GM12878 (cell line): ENCODE measurements at regions not wholly inside any gene's neighbourhood (a gene's known extent, or its start where the extent isn't known, plus 50 kb on each side); places are given as distances from the start of the nearest gene placed in this dataset.

Source experiments
- EP300 ChIP-seq, 2 experiments: fragments of 150-350 bp in 1 of 2; IDR thresholded peaks; 2 replicates each; pipeline ENCODE4 v1.6.1; 2011 to 2012; ENCODE audit warnings: low read depth in 2 of 2, low read length in 2 of 2, borderline replicate concordance in 1 of 2, improper control_type of control experiment in 1 of 2, inconsistent platforms in 1 of 2; ENCODE audit not compliant: control insufficient read depth in 1 of 2
- FOXK2 ChIP-seq: fragments of 450-650 bp; IDR thresholded peaks from 2 replicates; pipeline ENCODE4 v1.6.1; 2017; ENCODE audit warnings: mild to moderate bottlenecking, moderate library complexity
- IKZF2 ChIP-seq, 2 experiments: fragments of 450-650 bp; IDR thresholded peaks; 2 replicates each; pipeline ENCODE4 v1.6.1; 2017; ENCODE audit warnings: mild to moderate bottlenecking in 2 of 2, moderate library complexity in 2 of 2
- NFYA ChIP-seq: IDR thresholded peaks from 2 replicates; pipeline ENCODE4 v1.6.1; 2011; ENCODE audit warnings: low read depth, mild to moderate bottlenecking, low read length, improper control_type of control experiment, borderline replicate concordance
- NFYB ChIP-seq: IDR thresholded peaks from 2 replicates; pipeline ENCODE4 v1.6.1; 2011; ENCODE audit warnings: low read depth, mild to moderate bottlenecking, low read length, improper control_type of control experiment, moderate library complexity; ENCODE audit not compliant: insufficient read depth
- POLR2A ChIP-seq: IDR thresholded peaks from 2 replicates; pipeline ENCODE4 v1.6.1; 2011; ENCODE audit warnings: low read depth, mild to moderate bottlenecking, low read length
- POLR2AphosphoS5 ChIP-seq: IDR thresholded peaks from 2 replicates; pipeline ENCODE4 v1.6.1; 2011; ENCODE audit warnings: mild to moderate bottlenecking, low read length, inconsistent platforms
- RAD21 ChIP-seq: IDR thresholded peaks from 2 replicates; pipeline ENCODE4 v1.6.1; 2011; ENCODE audit warnings: mild to moderate bottlenecking, low read depth, low read length, moderate library complexity; ENCODE audit not compliant: insufficient read depth
- SIN3A ChIP-seq: IDR thresholded peaks from 2 replicates; pipeline ENCODE4 v1.6.1; 2012; ENCODE audit warnings: low read depth, low read length, improper control_type of control experiment
- ZZZ3 ChIP-seq: IDR thresholded peaks from 2 replicates; pipeline ENCODE4 v1.6.1; 2011; ENCODE audit warnings: low read depth; ENCODE audit not compliant: control insufficient read depth, insufficient read length
- TF ChIP-seq, protein P1 (sequence below): fragments of 450-650 bp; IDR thresholded peaks from 2 replicates; pipeline ENCODE4 v1.6.1; 2016; ENCODE audit warnings: mild to moderate bottlenecking
- TF ChIP-seq, protein P2 (sequence below), 3 experiments: IDR thresholded peaks in 2 of 3; conservative IDR thresholded peaks in 1 of 3; 2 replicates each; pipeline ENCODE4 v1.5.1; 2011; ENCODE audit warnings: low read depth in 3 of 3, low read length in 3 of 3, mild to moderate bottlenecking in 3 of 3, control low read depth in 2 of 3, moderate library complexity in 2 of 3, inconsistent platforms in 1 of 3, mixed read lengths in 1 of 3; ENCODE audit not compliant: control insufficient read depth in 2 of 3, insufficient read depth in 1 of 3; ENCODE audit errors: extremely low read depth in 1 of 3

DNA sequence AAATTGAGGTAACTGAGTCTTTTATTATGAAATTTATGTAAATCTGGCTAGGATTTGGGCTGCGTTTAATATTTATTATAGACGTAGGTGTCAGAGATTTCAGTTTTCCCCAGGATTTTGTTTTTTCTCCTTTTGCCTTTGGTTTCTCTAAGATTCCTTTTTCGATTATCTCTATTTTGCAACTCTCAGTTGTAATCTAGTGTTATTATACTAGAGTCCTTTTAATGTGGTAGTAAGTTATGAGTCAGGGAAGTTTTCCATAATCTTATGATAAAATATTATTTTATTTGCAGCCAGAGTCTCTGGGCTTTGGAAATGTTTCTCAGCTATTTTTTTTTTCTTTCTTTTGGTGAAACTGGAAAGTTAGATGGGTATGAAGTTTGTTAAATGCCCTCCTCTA, 1043.8 kb downstream of the PLA2G4A start:
- TF ChIP-seq, protein P1, sequence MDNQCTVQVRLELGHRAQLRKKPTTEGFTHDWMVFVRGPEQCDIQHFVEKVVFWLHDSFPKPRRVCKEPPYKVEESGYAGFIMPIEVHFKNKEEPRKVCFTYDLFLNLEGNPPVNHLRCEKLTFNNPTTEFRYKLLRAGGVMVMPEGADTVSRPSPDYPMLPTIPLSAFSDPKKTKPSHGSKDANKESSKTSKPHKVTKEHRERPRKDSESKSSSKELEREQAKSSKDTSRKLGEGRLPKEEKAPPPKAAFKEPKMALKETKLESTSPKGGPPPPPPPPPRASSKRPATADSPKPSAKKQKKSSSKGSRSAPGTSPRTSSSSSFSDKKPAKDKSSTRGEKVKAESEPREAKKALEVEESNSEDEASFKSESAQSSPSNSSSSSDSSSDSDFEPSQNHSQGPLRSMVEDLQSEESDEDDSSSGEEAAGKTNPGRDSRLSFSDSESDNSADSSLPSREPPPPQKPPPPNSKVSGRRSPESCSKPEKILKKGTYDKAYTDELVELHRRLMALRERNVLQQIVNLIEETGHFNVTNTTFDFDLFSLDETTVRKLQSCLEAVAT = no peak
- TF ChIP-seq, protein P2, sequence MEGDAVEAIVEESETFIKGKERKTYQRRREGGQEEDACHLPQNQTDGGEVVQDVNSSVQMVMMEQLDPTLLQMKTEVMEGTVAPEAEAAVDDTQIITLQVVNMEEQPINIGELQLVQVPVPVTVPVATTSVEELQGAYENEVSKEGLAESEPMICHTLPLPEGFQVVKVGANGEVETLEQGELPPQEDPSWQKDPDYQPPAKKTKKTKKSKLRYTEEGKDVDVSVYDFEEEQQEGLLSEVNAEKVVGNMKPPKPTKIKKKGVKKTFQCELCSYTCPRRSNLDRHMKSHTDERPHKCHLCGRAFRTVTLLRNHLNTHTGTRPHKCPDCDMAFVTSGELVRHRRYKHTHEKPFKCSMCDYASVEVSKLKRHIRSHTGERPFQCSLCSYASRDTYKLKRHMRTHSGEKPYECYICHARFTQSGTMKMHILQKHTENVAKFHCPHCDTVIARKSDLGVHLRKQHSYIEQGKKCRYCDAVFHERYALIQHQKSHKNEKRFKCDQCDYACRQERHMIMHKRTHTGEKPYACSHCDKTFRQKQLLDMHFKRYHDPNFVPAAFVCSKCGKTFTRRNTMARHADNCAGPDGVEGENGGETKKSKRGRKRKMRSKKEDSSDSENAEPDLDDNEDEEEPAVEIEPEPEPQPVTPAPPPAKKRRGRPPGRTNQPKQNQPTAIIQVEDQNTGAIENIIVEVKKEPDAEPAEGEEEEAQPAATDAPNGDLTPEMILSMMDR (IDR thresholded peaks at IDR 0.05 in 2 of 3, conservative IDR thresholded peaks at IDR 0.05 in 1 of 3; ENCODE audit: control insufficient read depth in 2 of 3, extremely low read depth in 1 of 3, insufficient read depth in 1 of 3, low read depth in 3 of 3, low read length in 3 of 3) = no peak
- TF ChIP-seq ZZZ3 (no peak), FOXK2 (no peak), NFYB (no peak), EP300 (IDR thresholded peaks at IDR 0.05; ENCODE audit: borderline replicate concordance in 1 of 2, control insufficient read depth in 1 of 2, low read depth in 2 of 2, low read length in 2 of 2) (no peak), NFYA (no peak), POLR2A (no peak), RAD21 (no peak), IKZF2 (IDR thresholded peaks at IDR 0.05) (no peak), POLR2AphosphoS5 (no peak), SIN3A (no peak)
